A549 (cell line): ENCODE measurements at regions not wholly inside any gene's neighbourhood (a gene's known extent, or its start where the extent isn't known, plus 50 kb on each side); places are given as distances from the start of the nearest gene placed in this dataset.

Experiments used
- ATAC-seq, 2 experiments: fragments of 200-7000 bp in 1 of 2; fragments of >200 bp in 1 of 2; cut with Nextera tagmentation in 1 of 2; cut with Tn5 transposase in 1 of 2; 3 replicates each; pipeline versions ENCODE4 v1.8.0 to v1.9.1; 2018 to 2020; ENCODE audit warnings: mild to moderate bottlenecking in 1 of 2, moderate library complexity in 1 of 2
- CTCF ChIA-PET: fragments of 300-600 bp; sonication (Branson Sonifier 250); formaldehyde crosslinking; extraction: SDS; loops from one replicate; lab custom pipeline; 2021; ENCODE audit warnings: antibody characterized with exemption, inconsistent platforms; lab: Yijun Ruan, JAX
- POLR2A ChIA-PET: fragments of 350-600 bp; formaldehyde crosslinking; extraction: SDS; loops from one replicate; lab custom pipeline; 2021; ENCODE audit warnings: antibody characterized with exemption, inconsistent platforms; lab: Yijun Ruan, JAX
- DNase-seq, 2 experiments: peaks; one replicate each; pipeline versions ENCODE4 v3.0.0 to v3.0.0-alpha.2; 2011 to 2016; ENCODE audit warnings: low read depth in 1 of 2, low spot score in 1 of 2
- FAIRE-seq: peaks from 2 replicates; lab custom pipeline; 2011; peaks lifted over from hg19 to GRCh38; lab: Jason Lieb, UNC
- H3K27ac ChIP-seq, 2 experiments: fragments of >200 bp; sonication (Bioruptor Twin); formaldehyde crosslinking; 3 replicates each; pipeline ENCODE4 v1.5.1; 2016 to 2017
- H3K4me1 ChIP-seq: fragments of >200 bp; sonication (Bioruptor Twin); formaldehyde crosslinking; 3 replicates; pipeline ENCODE4 v1.6.1; 2016
- H3K4me2 ChIP-seq: fragments of >200 bp; sonication (Bioruptor Twin); formaldehyde crosslinking; 3 replicates; pipeline ENCODE4 v1.6.1; 2016
- H3K4me3 ChIP-seq: fragments of >200 bp; sonication (Bioruptor Twin); formaldehyde crosslinking; 3 replicates; pipeline ENCODE4 v1.5.1; 2016
- H3K9me3 ChIP-seq: fragments of >200 bp; sonication (Bioruptor Twin); formaldehyde crosslinking; 3 replicates; pipeline ENCODE4 v1.6.1; 2016
- CBX2 ChIP-seq: fragments of 200-600 bp; sonication (generic); IDR thresholded peaks from 2 replicates; pipeline ENCODE4 v1.6.1; 2016; ENCODE audit warnings: low read depth, mild to moderate bottlenecking, borderline replicate concordance
- CEBPB ChIP-seq, 2 experiments: fragments of >200 bp in 1 of 2; sonication (Bioruptor Twin) in 1 of 2; formaldehyde crosslinking in 1 of 2; IDR thresholded peaks; 2 replicates each; pipeline ENCODE4 v1.6.1; 2012 to 2016
- EP300 ChIP-seq, 2 experiments: fragments of >200 bp; sonication (Bioruptor Twin); formaldehyde crosslinking; IDR thresholded peaks; 2 replicates in 1 of 2; 3 replicates in 1 of 2; pipeline ENCODE4 v1.6.1; 2016 to 2017
- ESRRA ChIP-seq: fragments of 150-350 bp; IDR thresholded peaks from 2 replicates; pipeline ENCODE4 v1.6.1; 2014; ENCODE audit warnings: mild to moderate bottlenecking, low read length, borderline replicate concordance
- FOSB ChIP-seq: fragments of 250-450 bp; sonication (Bioruptor Pico); IDR thresholded peaks from 2 replicates; pipeline ENCODE4 v1.5.0; 2020; ENCODE audit warnings: mild to moderate bottlenecking, moderate library complexity
- GATA3 ChIP-seq: IDR thresholded peaks from 2 replicates; pipeline ENCODE4 v1.6.1; 2012; ENCODE audit warnings: borderline replicate concordance
- JUN ChIP-seq, 2 experiments: fragments of >200 bp; sonication (Bioruptor Twin); formaldehyde crosslinking; IDR thresholded peaks; 2 replicates in 1 of 2; 3 replicates in 1 of 2; pipeline ENCODE4 v1.6.1; 2016 to 2017
- KDM5A ChIP-seq: fragments of 200-600 bp; sonication (generic); IDR thresholded peaks from 2 replicates; pipeline ENCODE4 v1.6.1; 2016; ENCODE audit warnings: antibody characterized with exemption, mild to moderate bottlenecking
- MAFK ChIP-seq: fragments of 450-650 bp; IDR thresholded peaks from 2 replicates; pipeline ENCODE4 v1.6.1; 2014; ENCODE audit not compliant: partially characterized antibody
- MAZ ChIP-seq: fragments of 150-350 bp; IDR thresholded peaks from 2 replicates; pipeline ENCODE4 v1.6.1; 2014; ENCODE audit warnings: antibody characterized with exemption, low read depth, low read length, borderline replicate concordance
- NFE2L2 ChIP-seq: fragments of 150-350 bp; conservative IDR thresholded peaks from 2 replicates; pipeline ENCODE4 v1.6.1; 2014; ENCODE audit warnings: low read length
- PHF8 ChIP-seq: fragments of 200-600 bp; sonication (generic); IDR thresholded peaks from 2 replicates; pipeline ENCODE4 v1.6.1; 2016; ENCODE audit warnings: low read depth, mild to moderate bottlenecking, antibody characterized with exemption, moderate library complexity, borderline replicate concordance
- POLR2A ChIP-seq: IDR thresholded peaks from 2 replicates; pipeline ENCODE4 v1.6.1; 2012; ENCODE audit warnings: mild to moderate bottlenecking, low read length
- RAD21 ChIP-seq, 2 experiments: fragments of >200 bp in 1 of 2; sonication (Bioruptor Twin) in 1 of 2; formaldehyde crosslinking in 1 of 2; IDR thresholded peaks in 1 of 2; conservative IDR thresholded peaks in 1 of 2; 2 replicates in 1 of 2; 3 replicates in 1 of 2; pipeline ENCODE4 v1.6.1; 2012 to 2018; ENCODE audit warnings: inconsistent platforms in 1 of 2
- RNF2 ChIP-seq: fragments of 200-600 bp; sonication (generic); IDR thresholded peaks from 2 replicates; pipeline ENCODE4 v1.6.1; 2016; ENCODE audit warnings: low read depth, mild to moderate bottlenecking, antibody characterized with exemption, moderate library complexity, borderline replicate concordance
- ZC3H11A ChIP-seq: fragments of 450-650 bp; IDR thresholded peaks from 2 replicates; pipeline ENCODE4 v1.6.1; 2014; ENCODE audit warnings: antibody characterized with exemption, mild to moderate bottlenecking
- ZFP36 ChIP-seq: fragments of 450-650 bp; IDR thresholded peaks from 2 replicates; pipeline ENCODE4 v1.6.1; 2014; ENCODE audit warnings: borderline replicate concordance; ENCODE audit not compliant: partially characterized antibody
- WGBS: methylation state at CpG from one replicate; pipeline ENCODE4 v1.1.6; 2017; ENCODE audit errors: missing lambda C conversion rate; 5-methylcytosine and 5-hydroxymethylcytosine counted together
- TF ChIP-seq, protein P1 (sequence below): fragments of 200-600 bp; sonication (generic); IDR thresholded peaks from 2 replicates; pipeline ENCODE4 v1.6.1; 2016; ENCODE audit warnings: antibody characterized with exemption, mild to moderate bottlenecking, moderate library complexity
- TF ChIP-seq, protein P2 (sequence below): fragments of 150-350 bp; IDR thresholded peaks from 2 replicates; pipeline ENCODE4 v1.6.1; 2014; ENCODE audit warnings: low read depth, mild to moderate bottlenecking, low read length
- TF ChIP-seq, protein P3 (sequence below): IDR thresholded peaks from 2 replicates; pipeline ENCODE4 v1.6.1; 2012; ENCODE audit warnings: low read depth, borderline replicate concordance
- TF ChIP-seq, protein P4 (sequence below): fragments of 450-650 bp; IDR thresholded peaks from 2 replicates; pipeline ENCODE4 v1.6.1; 2014; ENCODE audit warnings: antibody characterized with exemption

DNA sequence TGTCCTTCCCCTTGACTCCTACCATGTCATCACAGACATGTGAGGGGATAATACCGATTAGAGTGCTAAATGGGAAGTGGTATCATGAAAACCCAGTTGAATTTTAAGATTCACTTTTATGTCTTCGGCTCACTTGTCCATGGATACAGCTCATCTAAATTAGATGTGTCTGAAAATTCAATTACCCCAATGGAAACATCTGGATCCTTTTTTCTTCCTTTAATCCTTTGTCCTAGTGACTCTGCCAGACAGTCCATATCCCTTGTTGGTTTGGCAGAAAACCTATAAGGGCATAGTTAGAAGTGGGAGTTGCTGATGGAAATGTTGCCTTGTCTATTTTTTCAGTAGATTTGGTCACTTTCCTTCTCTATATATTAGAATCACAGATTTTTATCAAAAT lies 271.9 kb downstream of the MTERF1 start:
- Histone ChIP-seq H3K4me3 (no peak overlapping the region), H3K27ac (no peak overlapping the region), H3K9me3 (no peaks in the 10 kb centered on the region), H3K4me2 (no peak overlapping the region), H3K4me1 (no peaks in the 10 kb centered on the region)
- TF ChIP-seq ZC3H11A (no peak), CEBPB (IDR thresholded peaks at IDR 0.05) (no peak), POLR2A (no peak), ESRRA (no peak), JUN (IDR thresholded peaks at IDR 0.05) (no peak), RNF2 (no peak), RAD21 (conservative IDR thresholded peaks at IDR 0.05 in 1 of 2, IDR thresholded peaks at IDR 0.05 in 1 of 2) (no peak), KDM5A (no peak), MAZ (no peak), MAFK (no peak), CBX2 (no peak), NFE2L2 (no peak), GATA3 (no peak), ZFP36 (no peak), FOSB (CRISPR knock-in tag) (no peak), PHF8 (no peak)
- TF ChIP-seq, protein P1, sequence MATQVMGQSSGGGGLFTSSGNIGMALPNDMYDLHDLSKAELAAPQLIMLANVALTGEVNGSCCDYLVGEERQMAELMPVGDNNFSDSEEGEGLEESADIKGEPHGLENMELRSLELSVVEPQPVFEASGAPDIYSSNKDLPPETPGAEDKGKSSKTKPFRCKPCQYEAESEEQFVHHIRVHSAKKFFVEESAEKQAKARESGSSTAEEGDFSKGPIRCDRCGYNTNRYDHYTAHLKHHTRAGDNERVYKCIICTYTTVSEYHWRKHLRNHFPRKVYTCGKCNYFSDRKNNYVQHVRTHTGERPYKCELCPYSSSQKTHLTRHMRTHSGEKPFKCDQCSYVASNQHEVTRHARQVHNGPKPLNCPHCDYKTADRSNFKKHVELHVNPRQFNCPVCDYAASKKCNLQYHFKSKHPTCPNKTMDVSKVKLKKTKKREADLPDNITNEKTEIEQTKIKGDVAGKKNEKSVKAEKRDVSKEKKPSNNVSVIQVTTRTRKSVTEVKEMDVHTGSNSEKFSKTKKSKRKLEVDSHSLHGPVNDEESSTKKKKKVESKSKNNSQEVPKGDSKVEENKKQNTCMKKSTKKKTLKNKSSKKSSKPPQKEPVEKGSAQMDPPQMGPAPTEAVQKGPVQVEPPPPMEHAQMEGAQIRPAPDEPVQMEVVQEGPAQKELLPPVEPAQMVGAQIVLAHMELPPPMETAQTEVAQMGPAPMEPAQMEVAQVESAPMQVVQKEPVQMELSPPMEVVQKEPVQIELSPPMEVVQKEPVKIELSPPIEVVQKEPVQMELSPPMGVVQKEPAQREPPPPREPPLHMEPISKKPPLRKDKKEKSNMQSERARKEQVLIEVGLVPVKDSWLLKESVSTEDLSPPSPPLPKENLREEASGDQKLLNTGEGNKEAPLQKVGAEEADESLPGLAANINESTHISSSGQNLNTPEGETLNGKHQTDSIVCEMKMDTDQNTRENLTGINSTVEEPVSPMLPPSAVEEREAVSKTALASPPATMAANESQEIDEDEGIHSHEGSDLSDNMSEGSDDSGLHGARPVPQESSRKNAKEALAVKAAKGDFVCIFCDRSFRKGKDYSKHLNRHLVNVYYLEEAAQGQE: no peak
- TF ChIP-seq, protein P2, sequence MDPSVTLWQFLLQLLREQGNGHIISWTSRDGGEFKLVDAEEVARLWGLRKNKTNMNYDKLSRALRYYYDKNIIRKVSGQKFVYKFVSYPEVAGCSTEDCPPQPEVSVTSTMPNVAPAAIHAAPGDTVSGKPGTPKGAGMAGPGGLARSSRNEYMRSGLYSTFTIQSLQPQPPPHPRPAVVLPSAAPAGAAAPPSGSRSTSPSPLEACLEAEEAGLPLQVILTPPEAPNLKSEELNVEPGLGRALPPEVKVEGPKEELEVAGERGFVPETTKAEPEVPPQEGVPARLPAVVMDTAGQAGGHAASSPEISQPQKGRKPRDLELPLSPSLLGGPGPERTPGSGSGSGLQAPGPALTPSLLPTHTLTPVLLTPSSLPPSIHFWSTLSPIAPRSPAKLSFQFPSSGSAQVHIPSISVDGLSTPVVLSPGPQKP: no peak
- TF ChIP-seq, protein P3, sequence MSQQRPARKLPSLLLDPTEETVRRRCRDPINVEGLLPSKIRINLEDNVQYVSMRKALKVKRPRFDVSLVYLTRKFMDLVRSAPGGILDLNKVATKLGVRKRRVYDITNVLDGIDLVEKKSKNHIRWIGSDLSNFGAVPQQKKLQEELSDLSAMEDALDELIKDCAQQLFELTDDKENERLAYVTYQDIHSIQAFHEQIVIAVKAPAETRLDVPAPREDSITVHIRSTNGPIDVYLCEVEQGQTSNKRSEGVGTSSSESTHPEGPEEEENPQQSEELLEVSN: no peak
- ChIA-PET POLR2A (no interaction called here), CTCF (interaction anchor here (1.4 kb wide), 1 partner anchor 28 kb away, joined by 4 read pairs; no protein-coding TSS in a partner anchor)
- FAIRE-seq (no peak), ATAC-seq (no peak), DNase-seq (no peak)
- WGBS: 9% methylated on average over 2 of the region's 2 CpGs

DNA sequence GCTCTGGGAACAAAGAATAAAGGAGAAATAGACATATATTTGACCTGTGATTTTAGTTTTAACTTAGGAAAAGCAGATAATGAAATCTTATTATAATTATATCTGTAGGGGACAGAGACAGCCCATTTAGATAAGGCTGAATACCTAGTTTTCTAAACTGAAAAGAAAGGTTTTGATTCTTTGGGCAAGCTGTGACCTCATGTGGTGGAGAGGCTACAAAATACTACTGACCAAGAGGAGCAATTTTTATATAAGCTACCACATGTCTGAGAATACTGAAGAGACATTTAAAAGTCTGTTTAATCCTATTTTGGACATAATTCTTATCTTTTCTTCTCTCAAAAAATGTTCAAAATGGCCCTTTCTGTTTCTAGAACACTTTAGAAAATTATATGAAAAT lies 271.0 kb downstream of the MTERF1 start:
- Histone ChIP-seq H3K4me2 (no peak overlapping the region), H3K4me3 (no peak overlapping the region), H3K9me3 (no peaks in the 10 kb centered on the region), H3K27ac (no peak overlapping the region), H3K4me1 (no peaks in the 10 kb centered on the region)
- POLR2A ChIA-PET: no interaction called here
- DNase-seq (no peak), FAIRE-seq (no peak), ATAC-seq (no peak)
- TF ChIP-seq RAD21 (conservative IDR thresholded peaks at IDR 0.05 in 1 of 2, IDR thresholded peaks at IDR 0.05 in 1 of 2) (0 out of 5 replicates have a peak, but pooled peaks of 1 of the 2 experiments have one; percentile 6), EP300 (IDR thresholded peaks at IDR 0.05) (no peak)
- TF ChIP-seq, protein P4, sequence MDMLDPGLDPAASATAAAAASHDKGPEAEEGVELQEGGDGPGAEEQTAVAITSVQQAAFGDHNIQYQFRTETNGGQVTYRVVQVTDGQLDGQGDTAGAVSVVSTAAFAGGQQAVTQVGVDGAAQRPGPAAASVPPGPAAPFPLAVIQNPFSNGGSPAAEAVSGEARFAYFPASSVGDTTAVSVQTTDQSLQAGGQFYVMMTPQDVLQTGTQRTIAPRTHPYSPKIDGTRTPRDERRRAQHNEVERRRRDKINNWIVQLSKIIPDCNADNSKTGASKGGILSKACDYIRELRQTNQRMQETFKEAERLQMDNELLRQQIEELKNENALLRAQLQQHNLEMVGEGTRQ: no peak
- CTCF ChIA-PET: interaction anchor here (1.4 kb wide), 1 partner anchor 29 kb away, joined by 4 read pairs; no protein-coding TSS in a partner anchor
